ENCODE measurements at regions not wholly inside any gene's neighbourhood (a gene's known extent, or its start where the extent isn't known, plus 50 kb on each side); places are given as distances from the start of the nearest gene placed in this dataset.
"Not testable (repeated sequence)": the region's sequence is repeated elsewhere in the genome, so short reads cannot be mapped to it uniquely, and the experiment has no call there.

GRCh38 chr5:102554082-102554481 is 55.3 kb upstream of the SLCO6A1 start:
- H3K27me3 Mint-ChIP-seq, result no peaks in the 10 kb centered on the region
- CTCF ChIA-PET, result no interaction called here
- no peaks in the 10 kb centered on the region for H3K9me3 Mint-ChIP-seq
- no peaks in the 10 kb centered on the region for H3K4me1 Mint-ChIP-seq
- H3K27ac Mint-ChIP-seq, result no peak overlapping the region
- no peak overlapping the region for H3K4me3 Mint-ChIP-seq
- no peak for DNase-seq
- H3K36me3 Mint-ChIP-seq, result no peaks in the 10 kb centered on the region

DNA sequence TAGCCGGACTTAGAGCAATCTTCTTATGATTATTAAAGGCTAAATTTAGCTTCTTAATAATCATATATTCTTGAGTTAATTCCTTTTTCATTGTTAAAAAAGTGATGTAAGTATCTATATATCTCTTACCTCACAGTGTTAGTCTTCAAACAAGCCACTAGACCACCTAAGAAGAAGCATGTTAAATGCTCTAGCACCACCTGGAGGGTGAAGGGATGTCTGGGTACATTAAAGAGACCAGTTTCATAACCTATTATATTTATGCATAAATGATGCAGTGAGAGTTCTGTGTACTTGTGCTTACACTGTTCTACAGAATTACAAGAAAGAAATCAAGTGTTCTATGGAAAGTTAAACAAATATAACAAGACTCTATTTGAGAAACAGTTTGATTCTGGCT is 55.9 kb upstream of the SLCO6A1 start:
- H3K27me3 Mint-ChIP-seq, result no peaks in the 10 kb centered on the region
- no peak overlapping the region for H3K27ac Mint-ChIP-seq
- no peak for DNase-seq
- CTCF ChIA-PET, result no interaction called here
- H3K9me3 Mint-ChIP-seq, result no peaks in the 10 kb centered on the region
- no peaks in the 10 kb centered on the region for H3K36me3 Mint-ChIP-seq
- H3K4me3 Mint-ChIP-seq, result no peak overlapping the region
- H3K4me1 Mint-ChIP-seq, result no peaks in the 10 kb centered on the region

DNA sequence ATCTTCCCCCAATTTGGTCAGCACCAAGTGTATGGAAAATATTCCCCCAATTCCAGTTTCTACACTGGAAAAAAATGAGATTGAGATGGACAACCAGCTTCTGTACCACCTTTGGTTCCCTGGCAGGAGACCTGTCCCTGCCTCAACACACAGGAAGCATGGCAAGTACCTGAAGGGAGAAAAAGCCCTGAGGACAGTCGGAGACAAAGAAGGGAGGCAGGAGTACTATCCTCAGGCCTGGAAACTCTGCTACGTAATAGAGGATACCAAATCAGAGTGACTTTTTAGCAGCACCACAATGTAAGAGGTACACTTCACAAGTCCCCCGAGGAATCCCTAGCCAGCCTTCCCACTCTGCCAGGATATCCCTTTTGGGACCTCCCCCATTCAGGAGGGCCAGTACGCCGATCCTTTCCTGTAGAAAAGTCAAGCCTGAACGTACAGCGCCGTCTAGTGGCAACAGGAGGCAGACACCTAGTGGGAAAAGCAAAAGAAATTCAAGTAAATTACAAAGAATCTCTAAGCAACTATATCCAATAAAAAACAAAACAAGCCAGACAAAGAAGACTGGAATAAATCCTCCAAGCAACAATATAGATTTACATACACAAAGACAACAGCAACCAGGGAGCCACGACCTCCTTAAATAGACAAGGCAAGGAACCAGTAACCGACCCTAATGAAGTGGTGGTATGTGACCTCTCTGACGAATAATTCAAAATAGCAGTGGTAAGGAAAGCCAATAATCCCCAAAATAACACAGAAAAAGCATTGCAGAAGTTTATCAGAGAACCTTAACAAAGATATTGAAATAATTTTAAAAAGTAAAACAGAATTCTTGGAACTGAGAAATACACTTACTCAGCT is 63.3 kb upstream of the SLCO6A1 start:
- Mint-ChIP-seq H3K9me3 (no peaks in the 10 kb centered on the region), H3K27ac (no peak overlapping the region), H3K36me3 (no peaks in the 10 kb centered on the region), H3K4me3 (no peak overlapping the region), H3K27me3 (no peaks in the 10 kb centered on the region), H3K4me1 (no peaks in the 10 kb centered on the region)
- DNase-seq, result peak; percentile 22
- CTCF ChIA-PET, result interaction anchor here (0.6 to 1.2 kb wide), 4 partner anchors 23 to 251 kb away, joined by 3 to 4 read pairs (median 3); no protein-coding TSS in a partner anchor

DNA sequence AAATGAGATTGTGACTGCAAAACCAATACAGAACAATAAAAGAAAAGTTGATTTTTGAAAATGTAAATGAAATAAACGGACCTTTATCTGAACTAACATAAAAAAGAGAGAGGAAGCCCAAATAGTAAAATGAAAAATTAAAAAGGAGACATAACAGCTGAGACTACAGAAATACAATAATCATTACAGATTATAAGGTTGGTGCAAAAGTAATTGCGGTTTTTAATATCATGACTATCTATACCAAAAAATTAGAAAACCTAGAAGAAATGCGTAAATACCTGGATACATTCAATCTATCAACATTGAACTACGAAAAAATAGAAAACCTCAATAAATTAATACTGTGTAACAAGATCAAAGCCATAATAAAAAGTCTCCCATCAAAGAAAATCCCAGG is 71.9 kb upstream of the SLCO6A1 start:
- Mint-ChIP-seq H3K36me3 (no peaks in the 10 kb centered on the region), H3K4me3 (no peak overlapping the region), H3K9me3 (no peaks in the 10 kb centered on the region), H3K27me3 (no peaks in the 10 kb centered on the region), H3K27ac (no peak overlapping the region), H3K4me1 (no peaks in the 10 kb centered on the region)
- CTCF ChIA-PET, result no interaction called here
- no peak for DNase-seq

DNA sequence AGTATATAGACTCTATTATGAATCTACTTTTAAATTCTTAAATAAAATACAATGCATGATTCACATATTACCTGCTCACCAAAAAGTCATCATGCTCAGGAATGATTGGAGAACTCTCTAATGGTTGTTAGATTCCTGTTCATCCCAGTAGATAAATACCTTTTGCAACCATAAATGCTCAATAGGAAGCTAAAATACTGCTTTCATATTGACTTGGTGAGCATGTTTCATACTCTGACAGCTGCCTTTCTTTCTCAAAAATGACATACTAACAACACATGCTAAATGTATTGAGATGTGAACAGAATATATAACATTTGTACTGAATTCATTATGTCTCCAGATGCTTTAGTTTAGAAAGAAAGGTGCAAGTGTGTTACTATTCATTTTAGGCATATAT is 79.6 kb upstream of the SLCO6A1 start:
- Mint-ChIP-seq H3K4me3 (no peak overlapping the region), H3K27me3 (peaks cover 4% of the 10 kb centered on the region), H3K36me3 (no peaks in the 10 kb centered on the region), H3K9me3 (no peaks in the 10 kb centered on the region), H3K27ac (no peak overlapping the region), H3K4me1 (no peaks in the 10 kb centered on the region)
- CTCF ChIA-PET, result no interaction called here
- no peak for DNase-seq

- Mint-ChIP-seq H3K27me3 (peaks cover 4% of the 10 kb centered on the region), H3K27ac (no peak overlapping the region), H3K36me3 (no peaks in the 10 kb centered on the region), H3K4me1 (no peaks in the 10 kb centered on the region), H3K4me3 (no peak overlapping the region), H3K9me3 (no peaks in the 10 kb centered on the region)
- CTCF ChIA-PET, result no interaction called here
- DNase-seq, result no peak
These were observed 80.6 kb upstream of the SLCO6A1 start for GRCh38 chr5:102579379-102579778.

- H3K27ac Mint-ChIP-seq, result no peak overlapping the region
- peaks cover 4% of the 10 kb centered on the region for H3K27me3 Mint-ChIP-seq
- CTCF ChIA-PET, result interaction anchor here (1.7 kb wide), 1 partner anchor 558 kb away, joined by 4 read pairs; no protein-coding TSS in a partner anchor
- no peak for DNase-seq
- H3K4me1 Mint-ChIP-seq, result no peaks in the 10 kb centered on the region
- no peaks in the 10 kb centered on the region for H3K36me3 Mint-ChIP-seq
- H3K9me3 Mint-ChIP-seq, result no peaks in the 10 kb centered on the region
- H3K4me3 Mint-ChIP-seq, result no peak overlapping the region
These were observed 82.2 kb upstream of the SLCO6A1 start for GRCh38 chr5:102581011-102581410.

- Mint-ChIP-seq H3K4me1 (no peaks in the 10 kb centered on the region), H3K27ac (no peak overlapping the region), H3K36me3 (no peaks in the 10 kb centered on the region), H3K4me3 (no peak overlapping the region), H3K9me3 (no peaks in the 10 kb centered on the region), H3K27me3 (no peaks in the 10 kb centered on the region)
- DNase-seq, result no peak
- CTCF ChIA-PET, result interaction anchor here (0.9 kb wide), 1 partner anchor 13 kb away, joined by 3 read pairs; no protein-coding TSS in a partner anchor
These were observed 83.9 kb upstream of the SLCO6A1 start for GRCh38 chr5:102582696-102583095.

- no peaks in the 10 kb centered on the region for H3K27me3 Mint-ChIP-seq
- no peak overlapping the region for H3K4me3 Mint-ChIP-seq
- no peaks in the 10 kb centered on the region for H3K4me1 Mint-ChIP-seq
- H3K27ac Mint-ChIP-seq, result no peak overlapping the region
- DNase-seq, result no peak
- no peaks in the 10 kb centered on the region for H3K9me3 Mint-ChIP-seq
- H3K36me3 Mint-ChIP-seq, result no peaks in the 10 kb centered on the region
- CTCF ChIA-PET, result interaction anchor here (0.8 kb wide), 2 partner anchors 383 to 924 kb away, joined by 3 to 4 read pairs; no protein-coding TSS in a partner anchor
These were observed 84.7 kb upstream of the SLCO6A1 start for GRCh38 chr5:102583276-102584124.

DNA sequence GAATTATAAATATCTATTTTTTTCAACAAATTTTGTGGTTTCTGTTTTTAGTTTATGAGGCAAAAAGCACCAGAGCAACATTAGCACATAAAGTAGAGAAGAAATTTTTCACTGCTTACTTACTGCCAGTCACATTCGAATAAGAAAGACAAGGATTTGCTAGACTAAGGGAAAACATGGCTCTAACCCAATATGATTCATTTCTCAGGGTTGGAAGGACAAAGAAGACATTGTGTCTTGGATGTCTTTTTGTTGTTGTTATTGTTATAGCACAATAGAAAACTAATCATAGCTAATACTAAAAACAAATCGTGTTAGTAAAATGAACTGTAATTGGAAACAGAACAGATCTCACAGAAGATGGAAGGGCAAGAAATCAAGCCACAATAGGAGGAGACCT is 90.9 kb upstream of the SLCO6A1 start:
- H3K4me1 Mint-ChIP-seq, result no peaks in the 10 kb centered on the region
- H3K36me3 Mint-ChIP-seq, result no peaks in the 10 kb centered on the region
- CTCF ChIA-PET, result no interaction called here
- no peak overlapping the region for H3K4me3 Mint-ChIP-seq
- no peak overlapping the region for H3K27ac Mint-ChIP-seq
- H3K27me3 Mint-ChIP-seq, result no peaks in the 10 kb centered on the region
- no peak for DNase-seq
- H3K9me3 Mint-ChIP-seq, result no peaks in the 10 kb centered on the region

GRCh38 chr5:102590467-102590866 is 91.7 kb upstream of the SLCO6A1 start:
- Mint-ChIP-seq H3K27me3 (no peaks in the 10 kb centered on the region), H3K4me3 (no peak overlapping the region), H3K36me3 (no peaks in the 10 kb centered on the region), H3K9me3 (no peaks in the 10 kb centered on the region), H3K4me1 (no peaks in the 10 kb centered on the region), H3K27ac (no peak overlapping the region)
- CTCF ChIA-PET, result no interaction called here
- DNase-seq, result no peak

- CTCF ChIA-PET, result interaction anchor here (0.8 kb wide), 1 partner anchor 528 kb away, joined by 3 read pairs; the partner anchor contains the start of gene GIN1
- Mint-ChIP-seq H3K36me3 (no peaks in the 10 kb centered on the region), H3K9me3 (no peaks in the 10 kb centered on the region), H3K4me1 (peaks cover 4% of the 10 kb centered on the region), H3K4me3 (no peak overlapping the region), H3K27ac (no peak overlapping the region), H3K27me3 (no peaks in the 10 kb centered on the region)
- DNase-seq, result no peak
These were observed 92.8 kb upstream of the SLCO6A1 start for GRCh38 chr5:102591650-102592049.

- not testable (repeated sequence) for H3K4me3 Mint-ChIP-seq, H3K9me3 Mint-ChIP-seq, H3K27ac Mint-ChIP-seq
These were observed 93.8 kb upstream of the SLCO6A1 start for GRCh38 chr5:102592586-102592985.

GRCh38 chr5:102594192-102594591 is 95.4 kb upstream of the SLCO6A1 start:
- H3K36me3 Mint-ChIP-seq, result no peaks in the 10 kb centered on the region
- H3K4me1 Mint-ChIP-seq, result peaks cover 4% of the 10 kb centered on the region
- H3K27ac Mint-ChIP-seq, result no peak overlapping the region
- DNase-seq, result no peak
- H3K9me3 Mint-ChIP-seq, result no peaks in the 10 kb centered on the region
- H3K4me3 Mint-ChIP-seq, result no peak overlapping the region
- CTCF ChIA-PET, result no interaction called here
- no peaks in the 10 kb centered on the region for H3K27me3 Mint-ChIP-seq

More at GRCh38 chr5:102592586-102592985, 93.8 kb upstream of the SLCO6A1 start:
- H3K27me3 Mint-ChIP-seq, DNase-seq, H3K36me3 Mint-ChIP-seq, H3K4me1 Mint-ChIP-seq, CTCF ChIA-PET: not testable (repeated sequence)

Measured in activated naive CD4-positive, alpha-beta T cell treated with anti-CD3 and anti-CD28 coated beads, Interleukin-2, amount 10 ng/mL, durations not matched to agents 7 days and 5 days (primary cell).